HL-60 (cell line): ENCODE measurements at regions not wholly inside any gene's neighbourhood (a gene's known extent, or its start where the extent isn't known, plus 50 kb on each side); places are given as distances from the start of the nearest gene placed in this dataset.

ENCODE experiments used
- DNase-seq, 2 experiments: peaks; one replicate each; pipeline ENCODE4 v3.0.0-alpha.2; 2010 to 2020; ENCODE audit warnings: low read depth in 1 of 2, low spot score in 1 of 2
- H3K27ac ChIP-seq: fragments of 250-450 bp; sonication (Bioruptor Pico); replicated peaks from 2 replicates; pipeline ENCODE4 v1.5.1; 2020; ENCODE audit warnings: mild to moderate bottlenecking, moderate library complexity
- H3K27me3 ChIP-seq: fragments of 250-450 bp; sonication (Bioruptor Pico); 2 replicates; pipeline ENCODE4 v1.5.1; 2021; ENCODE audit warnings: mild to moderate bottlenecking, moderate library complexity; ENCODE audit not compliant: insufficient read depth, poor library complexity, severe bottlenecking
- H3K4me3 ChIP-seq: replicated peaks from 2 replicates; pipeline ENCODE4 v1.5.1; 2011; ENCODE audit warnings: mild to moderate bottlenecking, control low read depth, low read length; ENCODE audit not compliant: insufficient read depth
- CTCF ChIP-seq: IDR thresholded peaks from one replicate; pipeline ENCODE4 v1.5.1; 2011; ENCODE audit warnings: low read length, control low read depth, inconsistent platforms; ENCODE audit not compliant: insufficient read depth
- GABPA ChIP-seq: IDR thresholded peaks from 2 replicates; pipeline ENCODE4 v1.6.1; 2012; ENCODE audit warnings: low read depth
- POLR2AphosphoS5 ChIP-seq: IDR thresholded peaks from 2 replicates; pipeline ENCODE4 v1.6.1; 2012; ENCODE audit warnings: low read depth
- SPI1 ChIP-seq: IDR thresholded peaks from 2 replicates; pipeline ENCODE4 v1.6.1; 2012; ENCODE audit warnings: low read depth, mild to moderate bottlenecking, borderline replicate concordance
- TF ChIP-seq, protein P1 (sequence below): IDR thresholded peaks from 2 replicates; pipeline ENCODE4 v1.6.1; 2012; ENCODE audit warnings: low read depth; ENCODE audit not compliant: insufficient replicate concordance

DNA sequence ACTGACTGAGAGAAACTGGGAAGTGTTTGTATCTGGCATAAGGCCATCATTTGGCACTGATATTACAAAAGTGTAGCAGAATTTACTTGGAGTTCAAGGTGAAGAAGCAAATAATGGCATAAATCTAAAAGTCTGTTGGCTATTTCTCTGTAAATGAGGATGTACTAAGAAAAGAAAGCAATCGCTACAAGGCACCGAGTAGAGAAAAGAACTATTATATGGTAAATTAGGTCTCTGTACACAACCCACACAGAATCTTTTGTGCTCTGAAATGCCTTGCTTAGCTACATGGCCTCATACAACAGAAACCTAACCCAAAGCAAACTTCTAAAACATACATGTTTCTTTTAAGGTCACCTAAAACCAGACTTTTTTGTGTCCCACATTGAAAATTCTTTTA is 290.1 kb upstream of the WWC1 start:
- H3K27ac ChIP-seq: no peak overlapping the region
- no peak for DNase-seq
- no peak overlapping the region for H3K4me3 ChIP-seq
- no peaks in the 10 kb centered on the region for H3K27me3 ChIP-seq
- TF ChIP-seq GABPA (no peak), SPI1 (no peak), POLR2AphosphoS5 (no peak), CTCF (no peak)
- TF ChIP-seq, protein P1, sequence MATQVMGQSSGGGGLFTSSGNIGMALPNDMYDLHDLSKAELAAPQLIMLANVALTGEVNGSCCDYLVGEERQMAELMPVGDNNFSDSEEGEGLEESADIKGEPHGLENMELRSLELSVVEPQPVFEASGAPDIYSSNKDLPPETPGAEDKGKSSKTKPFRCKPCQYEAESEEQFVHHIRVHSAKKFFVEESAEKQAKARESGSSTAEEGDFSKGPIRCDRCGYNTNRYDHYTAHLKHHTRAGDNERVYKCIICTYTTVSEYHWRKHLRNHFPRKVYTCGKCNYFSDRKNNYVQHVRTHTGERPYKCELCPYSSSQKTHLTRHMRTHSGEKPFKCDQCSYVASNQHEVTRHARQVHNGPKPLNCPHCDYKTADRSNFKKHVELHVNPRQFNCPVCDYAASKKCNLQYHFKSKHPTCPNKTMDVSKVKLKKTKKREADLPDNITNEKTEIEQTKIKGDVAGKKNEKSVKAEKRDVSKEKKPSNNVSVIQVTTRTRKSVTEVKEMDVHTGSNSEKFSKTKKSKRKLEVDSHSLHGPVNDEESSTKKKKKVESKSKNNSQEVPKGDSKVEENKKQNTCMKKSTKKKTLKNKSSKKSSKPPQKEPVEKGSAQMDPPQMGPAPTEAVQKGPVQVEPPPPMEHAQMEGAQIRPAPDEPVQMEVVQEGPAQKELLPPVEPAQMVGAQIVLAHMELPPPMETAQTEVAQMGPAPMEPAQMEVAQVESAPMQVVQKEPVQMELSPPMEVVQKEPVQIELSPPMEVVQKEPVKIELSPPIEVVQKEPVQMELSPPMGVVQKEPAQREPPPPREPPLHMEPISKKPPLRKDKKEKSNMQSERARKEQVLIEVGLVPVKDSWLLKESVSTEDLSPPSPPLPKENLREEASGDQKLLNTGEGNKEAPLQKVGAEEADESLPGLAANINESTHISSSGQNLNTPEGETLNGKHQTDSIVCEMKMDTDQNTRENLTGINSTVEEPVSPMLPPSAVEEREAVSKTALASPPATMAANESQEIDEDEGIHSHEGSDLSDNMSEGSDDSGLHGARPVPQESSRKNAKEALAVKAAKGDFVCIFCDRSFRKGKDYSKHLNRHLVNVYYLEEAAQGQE: no peak

- no peak for DNase-seq
Measured at GRCh38 chr5:168002116-168002515, 289.3 kb upstream of the WWC1 start.

DNA sequence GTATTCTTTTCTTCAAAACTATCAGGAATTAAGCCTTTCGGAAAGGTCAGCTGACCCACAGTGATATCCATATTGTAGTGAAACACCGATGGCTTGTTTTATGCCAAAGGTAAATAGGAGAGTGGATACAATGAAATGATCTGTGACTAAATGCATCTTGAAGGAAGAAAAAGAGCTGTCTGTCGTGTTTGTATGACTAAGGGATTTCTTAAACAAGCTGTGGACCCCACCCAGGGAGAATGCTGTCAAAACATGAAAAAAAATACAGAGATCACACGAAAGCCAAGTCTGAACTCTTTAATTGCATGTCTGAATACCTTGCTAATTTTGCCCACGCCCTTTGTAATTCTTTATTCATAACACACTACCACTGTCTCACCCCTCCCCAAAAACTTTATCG is 286.4 kb upstream of the WWC1 start:
- no peak for DNase-seq
- no peaks in the 10 kb centered on the region for H3K27me3 ChIP-seq
- TF ChIP-seq, protein P1: no peak
- no peak overlapping the region for H3K27ac ChIP-seq
- H3K4me3 ChIP-seq: no peak overlapping the region

More at GRCh38 chr5:168002116-168002515, 289.3 kb upstream of the WWC1 start:
- no peaks in the 10 kb centered on the region for H3K27me3 ChIP-seq
- no peak overlapping the region for H3K4me3 ChIP-seq
- no peak overlapping the region for H3K27ac ChIP-seq
- no peak for TF ChIP-seq GABPA
- no peak for TF ChIP-seq SPI1
- TF ChIP-seq POLR2AphosphoS5: no peak
- TF ChIP-seq, protein P1: no peak
- no peak for TF ChIP-seq CTCF

DNA sequence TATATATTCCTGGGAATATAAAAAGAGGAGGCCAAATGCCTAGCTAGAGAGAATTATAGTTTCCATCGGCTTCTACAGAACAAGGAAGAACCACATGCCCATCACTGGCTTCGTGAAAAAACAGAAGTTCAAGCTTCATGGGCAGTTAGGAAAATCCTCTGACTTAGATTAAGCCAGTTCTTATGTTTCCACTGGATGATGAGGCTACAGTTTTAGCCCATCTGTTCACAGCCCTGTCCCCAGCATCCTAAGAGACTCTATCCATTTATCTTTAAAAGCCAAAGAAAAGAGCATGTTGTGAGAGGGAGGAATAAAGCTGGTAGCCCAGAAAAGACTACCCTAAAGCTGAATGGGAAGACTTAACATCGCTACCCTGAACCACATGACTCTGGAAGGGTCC is 285.5 kb upstream of the WWC1 start:
- TF ChIP-seq, protein P1: no peak
- TF ChIP-seq CTCF (no peak), GABPA (no peak), SPI1 (no peak), POLR2AphosphoS5 (no peak)
- H3K27me3 ChIP-seq: no peaks in the 10 kb centered on the region
- DNase-seq: no peak
- no peak overlapping the region for H3K4me3 ChIP-seq
- no peak overlapping the region for H3K27ac ChIP-seq
